ENCODE measurements at regions not wholly inside any gene's neighbourhood (a gene's known extent, or its start where the extent isn't known, plus 50 kb on each side); places are given as distances from the start of the nearest gene placed in this dataset.

- ChIA-PET CTCF (interaction anchor here (1.2 kb wide), 1 partner anchor 14 kb away, joined by 4 read pairs; no protein-coding TSS in a partner anchor), POLR2A (no interaction called here)
- TF ChIP-seq CTCF (IDR thresholded peaks at IDR 0.05; ENCODE audit: insufficient read depth, low read length, missing control alignments): no peak
- H3K4me3 ChIP-seq (ENCODE audit: low read depth, low read length): no peak overlapping the region
- DNase-seq (ENCODE audit: low read depth, low spot score): no peak
Measured at GRCh38 chr13:27855381-27855780, 63.1 kb downstream of the GSX1 start.

- DNase-seq (ENCODE audit: low read depth, low spot score): no peak
- ChIA-PET POLR2A (no interaction called here), CTCF (interaction anchor here (1.3 to 1.7 kb wide), 2 partner anchors 13 to 27 kb away, joined by 6 read pairs; no protein-coding TSS in a partner anchor)
- H3K4me3 ChIP-seq (ENCODE audit: low read depth, low read length): no peak overlapping the region
- TF ChIP-seq CTCF (IDR thresholded peaks at IDR 0.05; ENCODE audit: insufficient read depth, low read length, missing control alignments): no peak
Measured at GRCh38 chr13:27857282-27857681, 62.5 kb upstream of the PDX1 start.

GRCh38 chr13:27858046-27858445 is 61.8 kb upstream of the PDX1 start:
- H3K4me3 ChIP-seq (ENCODE audit: low read depth, low read length): no peak overlapping the region
- DNase-seq (ENCODE audit: low read depth, low spot score): no peak
- POLR2A ChIA-PET: no interaction called here
- no peak for TF ChIP-seq CTCF (IDR thresholded peaks at IDR 0.05; ENCODE audit: insufficient read depth, low read length, missing control alignments)
- CTCF ChIA-PET: no interaction called here

- no peak overlapping the region for H3K4me3 ChIP-seq (ENCODE audit: low read depth, low read length)
- POLR2A ChIA-PET: no interaction called here
- CTCF ChIA-PET: interaction anchor here (0.9 to 1.5 kb wide), 5 partner anchors 9 to 93 kb away, joined by 3 to 5 read pairs (median 4); no protein-coding TSS in a partner anchor
- no peak for DNase-seq (ENCODE audit: low read depth, low spot score)
- no peak for TF ChIP-seq CTCF (IDR thresholded peaks at IDR 0.05; ENCODE audit: insufficient read depth, low read length, missing control alignments)
Measured at GRCh38 chr13:27860743-27861142, 59.1 kb upstream of the PDX1 start.

GRCh38 chr13:27861165-27861564 is 58.6 kb upstream of the PDX1 start:
- no peak for TF ChIP-seq CTCF (IDR thresholded peaks at IDR 0.05; ENCODE audit: insufficient read depth, low read length, missing control alignments)
- ChIA-PET POLR2A (no interaction called here), CTCF (interaction anchor here (0.9 to 1.5 kb wide), 4 partner anchors 8 to 93 kb away, joined by 4 to 5 read pairs (median 4); no protein-coding TSS in a partner anchor)
- no peak for DNase-seq (ENCODE audit: low read depth, low spot score)
- H3K4me3 ChIP-seq (ENCODE audit: low read depth, low read length): no peak overlapping the region

GRCh38 chr13:27868641-27869435 is 51.0 kb upstream of the PDX1 start:
- no peak overlapping the region for H3K4me3 ChIP-seq (ENCODE audit: low read depth, low read length)
- no peak for DNase-seq (ENCODE audit: low read depth, low spot score)
- ChIA-PET POLR2A (no interaction called here), CTCF (interaction anchor here (0.7 to 4.0 kb wide), 18 partner anchors 8 to 507 kb away, joined by 3 to 45 read pairs (median 4); no protein-coding TSS in a partner anchor)
- peak; percentile 30 for TF ChIP-seq CTCF (IDR thresholded peaks at IDR 0.05; ENCODE audit: insufficient read depth, low read length, missing control alignments)
